K562 (cell line): ENCODE measurements at regions not wholly inside any gene's neighbourhood (a gene's known extent, or its start where the extent isn't known, plus 50 kb on each side); places are given as distances from the start of the nearest gene placed in this dataset.

Source experiments
- ARHGAP35 ChIP-seq: fragments of 450-650 bp; IDR thresholded peaks from 2 replicates; pipeline ENCODE4 v1.6.1; 2018; ENCODE audit not compliant: partially characterized antibody
- FOXJ2 ChIP-seq: fragments of 200-800 bp; sonication (Bioruptor generic); IDR thresholded peaks from 2 replicates; pipeline ENCODE4 v1.6.1; 2016; ENCODE audit warnings: missing genetic modification characterization, missing compliant biosample characterization
- GATAD2A ChIP-seq: fragments of 450-650 bp; IDR thresholded peaks from 2 replicates; pipeline ENCODE4 v1.6.1; 2017
- HDGF ChIP-seq: fragments of 450-650 bp; IDR thresholded peaks from 2 replicates; pipeline ENCODE4 v1.6.1; 2016
- IRF2 ChIP-seq: sonication (generic); formaldehyde crosslinking; IDR thresholded peaks from 2 replicates; pipeline ENCODE4 v1.8.1; 2022; ENCODE audit warnings: mild to moderate bottlenecking, missing genetic modification reagents
- NELFE ChIP-seq: IDR thresholded peaks from 2 replicates; pipeline ENCODE4 v1.6.1; 2011; ENCODE audit warnings: mild to moderate bottlenecking; ENCODE audit not compliant: insufficient read depth, insufficient read length
- NEUROD1 ChIP-seq: fragments of 150-350 bp; IDR thresholded peaks from 2 replicates; pipeline ENCODE4 v1.6.1; 2014; ENCODE audit warnings: borderline replicate concordance, low read length, low read depth; ENCODE audit not compliant: partially characterized antibody
- NFIX ChIP-seq: fragments of 250-450 bp; sonication (Bioruptor Pico); IDR thresholded peaks from 2 replicates; pipeline ENCODE4 v1.4.0; 2020; ENCODE audit warnings: low read depth, mild to moderate bottlenecking, moderate library complexity
- POLR2H ChIP-seq: IDR thresholded peaks from 2 replicates; pipeline ENCODE4 v1.6.1; 2016; ENCODE audit warnings: missing genetic modification characterization, low read depth, mild to moderate bottlenecking, control low read depth, missing compliant biosample characterization, moderate library complexity
- ZBTB9 ChIP-seq: fragments of 450-650 bp; formaldehyde crosslinking; IDR thresholded peaks from 2 replicates; pipeline ENCODE4 v1.4.0; 2020; ENCODE audit warnings: mild to moderate bottlenecking, moderate library complexity
- ZNF140 ChIP-seq: fragments of 250-450 bp; sonication (Bioruptor Pico); IDR thresholded peaks from 2 replicates; pipeline ENCODE4 v1.8.0; 2021; ENCODE audit warnings: moderate library complexity, mild to moderate bottlenecking, inconsistent platforms
- ZNF311 ChIP-seq: fragments of 250-450 bp; sonication (Bioruptor Pico); IDR thresholded peaks from 2 replicates; pipeline ENCODE4 v1.4.0; 2020; ENCODE audit warnings: mild to moderate bottlenecking, moderate library complexity
- TF ChIP-seq, protein P1 (sequence below): fragments of 450-650 bp; IDR thresholded peaks from 2 replicates; pipeline ENCODE4 v1.6.1; 2018; ENCODE audit not compliant: partially characterized antibody
- TF ChIP-seq, protein P2 (sequence below): fragments of 250-450 bp; sonication (Bioruptor Pico); IDR thresholded peaks from 2 replicates; pipeline ENCODE4 v1.9.0; 2021; ENCODE audit warnings: mild to moderate bottlenecking, inconsistent platforms
- TF ChIP-seq, protein P3 (sequence below): fragments of 450-650 bp; formaldehyde crosslinking; IDR thresholded peaks from 2 replicates; pipeline ENCODE4 v1.4.0; 2020; ENCODE audit warnings: mild to moderate bottlenecking, moderate library complexity

- TF ChIP-seq, protein P1, sequence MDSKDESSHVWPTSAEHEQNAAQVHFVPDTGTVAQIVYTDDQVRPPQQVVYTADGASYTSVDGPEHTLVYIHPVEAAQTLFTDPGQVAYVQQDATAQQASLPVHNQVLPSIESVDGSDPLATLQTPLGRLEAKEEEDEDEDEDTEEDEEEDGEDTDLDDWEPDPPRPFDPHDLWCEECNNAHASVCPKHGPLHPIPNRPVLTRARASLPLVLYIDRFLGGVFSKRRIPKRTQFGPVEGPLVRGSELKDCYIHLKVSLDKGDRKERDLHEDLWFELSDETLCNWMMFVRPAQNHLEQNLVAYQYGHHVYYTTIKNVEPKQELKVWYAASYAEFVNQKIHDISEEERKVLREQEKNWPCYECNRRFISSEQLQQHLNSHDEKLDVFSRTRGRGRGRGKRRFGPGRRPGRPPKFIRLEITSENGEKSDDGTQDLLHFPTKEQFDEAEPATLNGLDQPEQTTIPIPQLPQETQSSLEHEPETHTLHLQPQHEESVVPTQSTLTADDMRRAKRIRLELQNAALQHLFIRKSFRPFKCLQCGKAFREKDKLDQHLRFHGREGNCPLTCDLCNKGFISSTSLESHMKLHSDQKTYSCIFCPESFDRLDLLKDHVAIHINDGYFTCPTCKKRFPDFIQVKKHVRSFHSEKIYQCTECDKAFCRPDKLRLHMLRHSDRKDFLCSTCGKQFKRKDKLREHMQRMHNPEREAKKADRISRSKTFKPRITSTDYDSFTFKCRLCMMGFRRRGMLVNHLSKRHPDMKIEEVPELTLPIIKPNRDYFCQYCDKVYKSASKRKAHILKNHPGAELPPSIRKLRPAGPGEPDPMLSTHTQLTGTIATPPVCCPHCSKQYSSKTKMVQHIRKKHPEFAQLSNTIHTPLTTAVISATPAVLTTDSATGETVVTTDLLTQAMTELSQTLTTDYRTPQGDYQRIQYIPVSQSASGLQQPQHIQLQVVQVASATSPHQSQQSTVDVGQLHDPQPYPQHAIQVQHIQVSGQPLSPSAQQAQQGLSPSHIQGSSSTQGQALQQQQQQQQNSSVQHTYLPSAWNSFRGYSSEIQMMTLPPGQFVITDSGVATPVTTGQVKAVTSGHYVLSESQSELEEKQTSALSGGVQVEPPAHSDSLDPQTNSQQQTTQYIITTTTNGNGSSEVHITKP: no peak
- TF ChIP-seq NEUROD1: no peak
- TF ChIP-seq ZNF140: no peak
- peak; percentile 82 for TF ChIP-seq ZBTB9
- TF ChIP-seq NFIX: no peak
- TF ChIP-seq ARHGAP35: no peak
- no peak for TF ChIP-seq ZNF311 (CRISPR knock-in tag)
- no peak for TF ChIP-seq IRF2 (CRISPR knock-in tag)
- no peak for TF ChIP-seq HDGF
- TF ChIP-seq, protein P2, sequence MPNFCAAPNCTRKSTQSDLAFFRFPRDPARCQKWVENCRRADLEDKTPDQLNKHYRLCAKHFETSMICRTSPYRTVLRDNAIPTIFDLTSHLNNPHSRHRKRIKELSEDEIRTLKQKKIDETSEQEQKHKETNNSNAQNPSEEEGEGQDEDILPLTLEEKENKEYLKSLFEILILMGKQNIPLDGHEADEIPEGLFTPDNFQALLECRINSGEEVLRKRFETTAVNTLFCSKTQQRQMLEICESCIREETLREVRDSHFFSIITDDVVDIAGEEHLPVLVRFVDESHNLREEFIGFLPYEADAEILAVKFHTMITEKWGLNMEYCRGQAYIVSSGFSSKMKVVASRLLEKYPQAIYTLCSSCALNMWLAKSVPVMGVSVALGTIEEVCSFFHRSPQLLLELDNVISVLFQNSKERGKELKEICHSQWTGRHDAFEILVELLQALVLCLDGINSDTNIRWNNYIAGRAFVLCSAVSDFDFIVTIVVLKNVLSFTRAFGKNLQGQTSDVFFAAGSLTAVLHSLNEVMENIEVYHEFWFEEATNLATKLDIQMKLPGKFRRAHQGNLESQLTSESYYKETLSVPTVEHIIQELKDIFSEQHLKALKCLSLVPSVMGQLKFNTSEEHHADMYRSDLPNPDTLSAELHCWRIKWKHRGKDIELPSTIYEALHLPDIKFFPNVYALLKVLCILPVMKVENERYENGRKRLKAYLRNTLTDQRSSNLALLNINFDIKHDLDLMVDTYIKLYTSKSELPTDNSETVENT (CRISPR knock-in tag): no peak
- no peak for TF ChIP-seq NELFE
- no peak for TF ChIP-seq GATAD2A
- TF ChIP-seq FOXJ2: 0 out of 2 replicates have a peak, but pooled peaks have one; percentile 59
- TF ChIP-seq, protein P3, sequence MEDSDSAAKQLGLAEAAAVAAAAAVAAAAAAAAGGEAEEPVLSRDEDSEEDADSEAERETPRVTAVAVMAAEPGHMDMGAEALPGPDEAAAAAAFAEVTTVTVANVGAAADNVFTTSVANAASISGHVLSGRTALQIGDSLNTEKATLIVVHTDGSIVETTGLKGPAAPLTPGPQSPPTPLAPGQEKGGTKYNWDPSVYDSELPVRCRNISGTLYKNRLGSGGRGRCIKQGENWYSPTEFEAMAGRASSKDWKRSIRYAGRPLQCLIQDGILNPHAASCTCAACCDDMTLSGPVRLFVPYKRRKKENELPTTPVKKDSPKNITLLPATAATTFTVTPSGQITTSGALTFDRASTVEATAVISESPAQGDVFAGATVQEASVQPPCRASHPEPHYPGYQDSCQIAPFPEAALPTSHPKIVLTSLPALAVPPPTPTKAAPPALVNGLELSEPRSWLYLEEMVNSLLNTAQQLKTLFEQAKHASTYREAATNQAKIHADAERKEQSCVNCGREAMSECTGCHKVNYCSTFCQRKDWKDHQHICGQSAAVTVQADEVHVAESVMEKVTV: peak; percentile 30; the same call in 1 of the 2 replicates
- peak; percentile 65 for TF ChIP-seq POLR2H (tag)
Measured at GRCh38 chr4:189787216-189788031, 153.2 kb upstream of the FRG1 start (continued).
